ENCODE measurements at regions not wholly inside any gene's neighbourhood (a gene's known extent, or its start where the extent isn't known, plus 50 kb on each side); places are given as distances from the start of the nearest gene placed in this dataset.

GRCh38 chr5:40029711-40030495 lies 605.1 kb upstream of the DAB2 start:
- no peak overlapping the region for H3K4me3 ChIP-seq (replicated peaks in 1 of 2; ENCODE audit: low read depth in 2 of 2, low read length in 2 of 2)
- TF ChIP-seq, protein P1, sequence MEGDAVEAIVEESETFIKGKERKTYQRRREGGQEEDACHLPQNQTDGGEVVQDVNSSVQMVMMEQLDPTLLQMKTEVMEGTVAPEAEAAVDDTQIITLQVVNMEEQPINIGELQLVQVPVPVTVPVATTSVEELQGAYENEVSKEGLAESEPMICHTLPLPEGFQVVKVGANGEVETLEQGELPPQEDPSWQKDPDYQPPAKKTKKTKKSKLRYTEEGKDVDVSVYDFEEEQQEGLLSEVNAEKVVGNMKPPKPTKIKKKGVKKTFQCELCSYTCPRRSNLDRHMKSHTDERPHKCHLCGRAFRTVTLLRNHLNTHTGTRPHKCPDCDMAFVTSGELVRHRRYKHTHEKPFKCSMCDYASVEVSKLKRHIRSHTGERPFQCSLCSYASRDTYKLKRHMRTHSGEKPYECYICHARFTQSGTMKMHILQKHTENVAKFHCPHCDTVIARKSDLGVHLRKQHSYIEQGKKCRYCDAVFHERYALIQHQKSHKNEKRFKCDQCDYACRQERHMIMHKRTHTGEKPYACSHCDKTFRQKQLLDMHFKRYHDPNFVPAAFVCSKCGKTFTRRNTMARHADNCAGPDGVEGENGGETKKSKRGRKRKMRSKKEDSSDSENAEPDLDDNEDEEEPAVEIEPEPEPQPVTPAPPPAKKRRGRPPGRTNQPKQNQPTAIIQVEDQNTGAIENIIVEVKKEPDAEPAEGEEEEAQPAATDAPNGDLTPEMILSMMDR (IDR thresholded peaks at IDR 0.05; ENCODE audit: low read depth, low read length) = no peak
- DNase-seq (ENCODE audit: low read depth in 2 of 2) = no peak

GRCh38 chr5:40027400-40027799 lies 602.6 kb upstream of the DAB2 start:
- H3K4me3 ChIP-seq (replicated peaks in 1 of 2; ENCODE audit: low read depth in 2 of 2, low read length in 2 of 2) = no peak overlapping the region
- no peak for DNase-seq (ENCODE audit: low read depth in 2 of 2)
- TF ChIP-seq, protein P1 (IDR thresholded peaks at IDR 0.05; ENCODE audit: low read depth, low read length) = no peak

- H3K4me3 ChIP-seq (replicated peaks in 1 of 2; ENCODE audit: low read depth in 2 of 2, low read length in 2 of 2) = no peak overlapping the region
- TF ChIP-seq, protein P1 (IDR thresholded peaks at IDR 0.05; ENCODE audit: low read depth, low read length) = no peak
- no peak for DNase-seq (ENCODE audit: low read depth in 2 of 2)
These were observed 600.8 kb upstream of the DAB2 start for GRCh38 chr5:40025586-40025985.

DNA sequence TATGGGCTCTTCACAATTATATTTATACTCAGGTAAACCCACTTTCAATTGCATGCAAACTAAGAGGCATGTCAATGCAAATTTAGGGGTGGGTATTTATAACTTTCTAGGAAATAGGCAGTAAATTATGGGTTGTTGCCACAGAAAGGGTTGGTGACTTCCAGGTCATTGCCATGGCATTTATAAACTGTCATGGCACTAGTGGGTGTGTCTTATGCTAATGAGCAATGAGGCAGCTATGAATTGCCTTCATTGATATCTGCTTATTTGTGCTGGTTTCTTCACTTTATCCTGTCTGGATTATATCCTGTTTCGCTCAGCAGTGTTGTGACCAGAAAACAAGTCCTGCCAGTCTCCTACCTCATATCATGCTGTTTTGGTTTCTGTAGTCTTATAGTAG lies 597.3 kb upstream of the DAB2 start:
- no peak for DNase-seq (ENCODE audit: low read depth in 2 of 2)
- TF ChIP-seq, protein P1 (IDR thresholded peaks at IDR 0.05; ENCODE audit: low read depth, low read length) = no peak
- H3K4me3 ChIP-seq (replicated peaks in 1 of 2; ENCODE audit: low read depth in 2 of 2, low read length in 2 of 2) = no peak overlapping the region

DNA sequence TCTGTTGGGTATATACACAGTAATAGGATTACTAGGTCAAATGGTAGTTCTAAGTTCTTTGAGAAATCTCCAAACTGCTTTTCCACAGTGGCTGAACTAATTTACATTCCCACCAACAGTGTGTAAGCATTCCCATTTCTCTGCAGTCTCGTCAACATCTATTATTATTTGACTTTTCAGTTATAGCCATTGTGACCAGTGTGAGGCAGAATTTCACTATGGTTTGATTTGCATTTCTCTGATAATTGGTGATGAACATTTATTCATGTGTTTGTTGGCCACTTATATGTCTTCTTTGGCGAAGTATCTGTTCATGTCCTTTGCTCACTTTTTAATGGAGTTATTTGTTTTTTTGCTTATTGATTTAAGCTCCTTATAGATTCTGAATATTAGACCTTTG lies 596.2 kb upstream of the DAB2 start:
- no peak overlapping the region for H3K4me3 ChIP-seq (replicated peaks in 1 of 2; ENCODE audit: low read depth in 2 of 2, low read length in 2 of 2)
- TF ChIP-seq, protein P1 (IDR thresholded peaks at IDR 0.05; ENCODE audit: low read depth, low read length) = peak; percentile 3
- peak in 1 of 2 donors; percentile 25 for DNase-seq (ENCODE audit: low read depth in 2 of 2)

GRCh38 chr5:40017918-40018317 lies 593.1 kb upstream of the DAB2 start:
- H3K4me3 ChIP-seq (replicated peaks in 1 of 2; ENCODE audit: low read depth in 2 of 2, low read length in 2 of 2) = no peak overlapping the region
- TF ChIP-seq, protein P1 (IDR thresholded peaks at IDR 0.05; ENCODE audit: low read depth, low read length) = no peak
- no peak for DNase-seq (ENCODE audit: low read depth in 2 of 2)

DNA sequence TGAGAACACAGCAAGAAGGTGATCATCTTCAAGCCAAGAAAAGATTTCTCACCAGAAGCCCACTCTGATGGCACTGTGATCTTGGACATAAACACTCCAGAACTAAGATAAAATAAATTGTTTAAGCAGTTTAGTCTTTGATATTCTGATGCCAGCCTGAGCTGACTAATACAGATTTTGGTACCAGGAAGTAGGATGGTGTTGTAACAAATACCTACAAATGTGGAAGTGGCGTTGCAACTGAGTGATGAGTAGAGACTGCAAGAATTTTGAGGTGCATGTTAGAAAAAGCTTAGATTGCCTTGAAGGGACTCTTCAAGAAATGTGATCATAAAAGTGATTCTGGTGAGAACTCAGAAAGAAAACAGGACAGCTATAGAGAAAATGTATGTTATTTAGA lies 592.4 kb upstream of the DAB2 start:
- DNase-seq (ENCODE audit: low read depth in 2 of 2) = no peak
- no peak overlapping the region for H3K4me3 ChIP-seq (replicated peaks in 1 of 2; ENCODE audit: low read depth in 2 of 2, low read length in 2 of 2)
- TF ChIP-seq, protein P1 (IDR thresholded peaks at IDR 0.05; ENCODE audit: low read depth, low read length) = no peak
